Medulla oblongata (tissue), 1 donor: ENCODE measurements at regions not wholly inside any gene's neighbourhood (a gene's known extent, or its start where the extent isn't known, plus 50 kb on each side); places are given as distances from the start of the nearest gene placed in this dataset.

Experiments
- DNase-seq: peaks from one replicate; pipeline ENCODE4 v3.0.0-alpha.2; 2015; ENCODE audit errors: extremely low spot score

GRCh38 chr5:159698322-159698721, 218.0 kb upstream of the ADRA1B start:
- no peak for DNase-seq

- no peak for DNase-seq
These were observed 216.3 kb upstream of the ADRA1B start for GRCh38 chr5:159700016-159700415.

GRCh38 chr5:159702301-159702700, 214.0 kb upstream of the ADRA1B start:
- no peak for DNase-seq

- DNase-seq: no peak
These were observed 213.5 kb upstream of the ADRA1B start for GRCh38 chr5:159702826-159703225.

GRCh38 chr5:159704160-159704559, 212.1 kb upstream of the ADRA1B start:
- DNase-seq: no peak

GRCh38 chr5:159705948-159706347, 210.3 kb upstream of the ADRA1B start:
- DNase-seq: no peak

DNA sequence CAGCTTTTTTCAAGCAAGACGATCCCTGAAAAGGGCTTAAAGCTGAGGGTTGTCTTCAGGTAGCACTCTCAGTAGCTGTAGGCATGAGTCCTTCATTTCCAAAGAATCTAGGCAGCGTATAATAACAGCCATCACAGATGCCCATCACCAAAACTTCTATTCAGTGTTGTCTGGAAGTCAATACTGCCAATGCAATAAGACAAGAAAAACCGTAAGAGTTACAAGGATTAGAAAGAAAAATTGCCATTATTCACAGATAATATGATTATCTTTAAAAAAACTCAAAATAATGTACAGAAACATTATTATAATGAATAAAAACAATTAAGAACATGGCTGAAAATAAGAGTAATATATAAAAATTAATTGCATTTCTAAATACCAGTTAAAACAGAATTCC, 208.2 kb upstream of the ADRA1B start:
- no peak for DNase-seq

DNA sequence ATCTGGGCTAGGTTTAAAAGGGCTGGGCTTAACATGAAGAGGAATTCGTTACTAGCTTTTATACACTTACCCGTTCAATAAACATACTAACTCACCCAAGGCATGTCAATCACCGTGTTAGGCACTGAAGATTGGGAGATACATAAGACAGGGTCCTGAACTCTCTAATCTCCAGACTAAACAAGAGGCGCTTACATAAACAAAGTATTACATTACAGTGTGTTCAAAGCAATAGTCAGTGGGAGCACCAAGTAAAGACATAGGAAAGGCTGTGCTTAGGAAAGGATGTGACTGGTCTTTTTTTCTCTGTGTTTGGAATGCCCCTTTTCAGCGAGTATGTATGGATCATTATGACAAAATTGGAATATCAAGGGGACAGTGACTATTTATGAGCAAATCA, 203.6 kb upstream of the ADRA1B start:
- no peak for DNase-seq

GRCh38 chr5:159713254-159713653, 203.0 kb upstream of the ADRA1B start:
- no peak for DNase-seq

DNA sequence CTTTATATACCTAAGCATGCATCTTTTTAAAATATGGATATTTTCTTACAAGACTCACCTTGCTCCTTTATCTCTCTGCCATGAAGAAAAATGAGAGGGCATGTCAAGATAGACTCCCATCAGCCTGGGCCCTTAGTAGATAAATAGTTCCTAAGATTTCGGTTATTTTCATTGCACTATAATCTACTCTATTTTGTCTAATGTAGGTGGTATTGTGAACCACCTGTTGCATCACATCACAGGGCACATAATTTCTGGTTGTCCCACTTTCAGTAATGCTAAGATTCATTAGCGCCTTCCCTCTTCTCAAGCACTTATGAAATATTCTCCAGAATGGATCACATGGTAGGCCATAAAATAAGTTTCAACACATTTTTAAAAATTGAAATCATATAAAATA, 202.5 kb upstream of the ADRA1B start:
- DNase-seq: no peak

GRCh38 chr5:159725475-159725874, 190.8 kb upstream of the ADRA1B start:
- no peak for DNase-seq

DNA sequence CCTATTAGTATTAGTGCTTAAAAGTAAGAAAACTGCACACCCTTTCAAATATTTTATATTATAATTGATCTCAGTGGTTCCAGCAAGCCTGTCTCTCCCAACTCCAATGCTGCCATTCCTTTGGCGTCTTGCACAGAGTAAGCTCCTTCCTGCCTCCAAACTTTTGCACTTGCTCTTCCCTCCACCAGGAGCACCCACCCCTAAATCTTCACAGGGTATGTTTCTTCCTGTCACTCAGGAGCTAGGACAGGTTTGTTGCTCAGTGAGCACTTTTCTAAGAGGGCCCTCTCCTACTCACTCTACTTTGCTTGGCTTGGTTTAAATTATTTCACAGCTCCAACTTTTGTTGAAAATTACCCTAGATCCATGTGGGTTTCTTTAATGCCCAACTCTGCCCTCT, 189.1 kb upstream of the ADRA1B start:
- DNase-seq: no peak

DNA sequence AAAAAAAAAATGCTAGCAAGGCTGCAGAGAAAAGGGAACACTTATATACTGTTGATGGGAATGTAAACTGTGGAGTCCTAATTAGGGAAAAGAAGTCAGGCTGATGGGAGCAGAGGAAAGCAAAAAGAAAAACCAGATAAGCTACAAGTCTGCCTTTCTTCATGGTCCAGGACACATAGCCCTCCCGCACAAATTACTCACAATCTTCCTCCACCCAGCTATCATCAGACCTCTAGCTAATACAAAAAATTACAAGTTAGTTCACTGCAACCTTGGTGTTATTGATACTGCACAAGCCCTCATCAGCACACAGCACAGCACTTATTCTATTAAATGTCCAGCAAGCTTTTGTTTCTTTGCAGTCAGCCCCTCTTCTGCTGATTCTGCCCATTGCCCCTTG, 186.0 kb upstream of the ADRA1B start:
- no peak for DNase-seq

DNA sequence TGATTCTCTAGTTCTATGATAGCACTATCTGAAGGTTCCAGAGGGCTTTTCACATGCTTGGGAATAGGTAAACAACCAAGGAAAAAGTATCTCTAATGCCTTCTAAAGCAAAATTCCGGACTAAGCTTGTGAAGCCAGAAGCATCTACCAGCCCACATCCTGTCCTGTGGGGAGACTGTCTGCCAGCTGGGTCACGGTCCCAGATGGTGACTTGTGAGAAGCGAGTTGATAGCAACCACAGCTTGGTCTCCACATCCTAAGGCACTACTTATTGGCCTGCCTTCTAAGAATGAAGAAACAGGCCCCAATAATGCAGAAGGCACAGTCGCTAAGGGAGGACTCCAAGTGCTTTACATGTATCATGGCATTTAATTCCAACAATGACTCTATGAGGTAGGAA, 184.1 kb upstream of the ADRA1B start:
- DNase-seq: no peak

DNA sequence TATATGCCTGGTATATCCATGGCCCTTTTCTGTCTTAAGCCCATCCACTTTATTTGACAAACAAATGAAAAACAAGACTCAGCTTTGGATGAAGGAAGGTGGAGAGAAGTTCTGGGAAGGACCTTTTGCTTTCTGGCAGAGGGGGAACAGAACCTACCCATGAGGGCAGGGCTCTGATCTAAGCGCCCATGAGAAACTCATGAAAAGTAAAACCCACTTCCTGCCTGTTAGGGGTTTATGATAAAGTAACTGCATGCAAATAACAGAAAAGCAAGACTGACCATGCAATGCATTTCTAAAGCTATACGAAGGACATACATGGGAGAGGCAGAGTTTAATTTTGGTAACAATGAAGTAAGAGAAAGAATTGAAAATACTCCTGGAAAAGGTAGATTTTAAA, 181.9 kb upstream of the ADRA1B start:
- DNase-seq: no peak

DNA sequence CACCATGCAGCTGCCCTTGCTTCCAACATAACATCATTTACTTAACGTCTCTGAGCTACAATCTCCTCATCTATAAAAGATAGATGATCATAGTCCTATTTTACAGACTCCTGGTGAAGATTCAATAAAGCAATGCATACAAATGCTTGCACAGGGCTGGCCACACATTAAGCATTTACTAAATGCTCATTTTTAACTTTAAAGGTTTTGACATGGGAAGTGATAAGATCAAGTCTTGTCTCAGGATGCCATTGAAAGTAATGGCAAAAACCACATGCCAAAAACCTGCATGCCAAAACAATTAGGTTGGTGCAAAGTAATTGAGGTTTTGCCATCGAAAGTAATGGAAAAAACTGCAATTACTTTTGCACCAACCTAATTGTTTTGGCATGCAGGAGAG, 181.2 kb upstream of the ADRA1B start:
- no peak for DNase-seq

- no peak for DNase-seq
These were observed 180.3 kb upstream of the ADRA1B start for GRCh38 chr5:159735749-159736660.

DNA sequence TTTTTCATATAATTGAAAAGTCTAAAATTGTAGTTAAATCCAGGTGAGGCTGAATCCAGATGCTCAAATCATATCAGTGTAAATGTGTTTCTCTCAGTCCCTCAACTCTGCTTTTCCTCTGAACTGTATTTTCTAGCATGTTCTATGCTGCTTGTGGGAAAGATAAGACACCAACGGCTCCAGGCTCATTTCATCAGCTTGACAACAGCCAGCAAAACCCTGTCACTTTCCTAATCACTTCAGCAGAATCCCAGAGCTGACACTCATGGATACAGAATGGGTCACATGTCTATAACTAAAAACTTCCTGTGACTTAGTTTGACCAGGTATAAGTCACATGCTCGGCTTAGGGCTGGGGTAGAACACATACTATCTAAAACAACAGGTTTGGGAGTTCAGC, 179.4 kb upstream of the ADRA1B start:
- no peak for DNase-seq

DNA sequence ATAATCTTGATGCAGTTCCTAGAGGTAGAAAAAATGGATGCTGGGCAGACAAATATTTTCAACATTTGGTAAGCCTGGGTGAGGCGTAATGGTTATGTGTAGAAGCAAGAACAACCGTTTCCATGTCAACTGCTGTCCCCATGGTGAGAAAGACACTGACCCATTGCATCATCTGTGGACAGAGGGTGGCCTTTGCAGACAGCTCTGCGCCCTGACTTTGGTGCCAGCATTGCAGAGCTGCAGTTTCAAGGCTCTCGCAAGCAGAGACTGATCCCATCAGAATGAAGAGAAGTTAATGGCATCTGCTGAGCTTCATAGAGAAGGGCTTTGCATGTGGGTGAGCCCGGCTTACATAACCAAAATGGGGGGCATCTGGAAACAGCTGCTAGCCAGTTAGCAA, 179.0 kb upstream of the ADRA1B start:
- no peak for DNase-seq

- no peak for DNase-seq
These were observed 174.4 kb upstream of the ADRA1B start for GRCh38 chr5:159741829-159742322.

DNA sequence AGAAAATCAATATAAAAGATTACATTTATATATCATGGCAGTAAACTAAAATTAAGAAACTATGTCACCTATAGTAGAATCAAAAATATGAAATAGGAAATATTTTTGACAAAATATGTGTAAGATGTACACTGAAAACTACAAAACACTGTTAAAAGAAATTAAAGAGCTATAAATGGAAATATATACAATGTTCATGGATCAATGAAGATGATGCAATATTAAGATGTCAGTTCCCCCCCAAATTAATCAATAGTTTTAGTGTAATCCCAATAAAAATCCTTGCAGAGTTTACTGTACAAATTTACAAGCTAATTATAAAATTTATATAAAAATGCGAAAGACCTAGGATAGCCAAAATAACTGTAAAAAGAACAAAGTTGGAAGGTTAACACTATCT, 173.0 kb upstream of the ADRA1B start:
- DNase-seq: no peak

DNA sequence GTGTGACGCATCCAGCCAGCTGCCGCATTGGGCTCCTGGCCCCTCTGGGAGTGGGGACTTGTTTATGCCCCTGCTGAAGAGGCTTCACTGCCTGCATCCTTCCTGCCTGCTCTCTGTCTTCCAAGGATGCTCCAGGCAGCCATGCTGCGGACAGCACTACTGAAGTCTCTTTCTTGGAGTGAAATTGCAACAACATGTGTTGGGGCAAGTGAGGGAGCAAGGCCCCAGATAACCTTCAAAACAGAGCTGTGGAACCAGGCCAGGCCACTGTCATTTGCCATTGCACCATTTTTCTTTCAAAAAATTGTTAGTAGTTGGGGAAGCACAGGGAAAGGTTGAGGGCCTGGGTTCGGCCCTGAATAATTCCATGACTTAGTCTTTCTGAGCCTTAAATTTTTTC, 169.6 kb upstream of the ADRA1B start:
- DNase-seq: no peak

GRCh38 chr5:159749146-159749545, 167.1 kb upstream of the ADRA1B start:
- DNase-seq: no peak

DNA sequence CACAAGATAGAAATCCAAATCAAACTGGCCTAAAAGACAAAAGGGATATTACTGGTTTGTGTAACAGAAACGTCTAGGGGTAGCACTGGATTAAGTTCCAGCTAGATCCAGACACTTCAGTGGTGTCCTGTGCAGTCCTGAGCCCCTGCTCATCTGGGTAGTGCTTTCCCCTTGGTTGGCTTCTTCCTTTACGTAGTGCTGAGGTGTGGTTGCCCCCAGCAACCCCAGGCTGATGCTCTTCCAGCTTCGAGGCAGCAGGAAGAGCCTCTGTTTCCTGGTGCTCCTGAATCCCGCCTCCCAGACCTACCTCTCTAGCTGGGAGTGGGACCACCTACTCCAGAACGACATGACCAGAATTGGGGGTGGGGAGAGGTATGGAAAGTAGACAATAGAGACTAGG, 166.1 kb upstream of the ADRA1B start:
- DNase-seq: no peak
